Neural cell (in vitro differentiated cells): ENCODE measurements at regions not wholly inside any gene's neighbourhood (a gene's known extent, or its start where the extent isn't known, plus 50 kb on each side); places are given as distances from the start of the nearest gene placed in this dataset.

Experiments used
- H2AFZ ChIP-seq: fragments of 200-600, 300-800 bp; sonication (generic), shearing (Covaris generic); 2 replicates; pipeline ENCODE4 v1.6.0; 2014; ENCODE audit warnings: low read depth, mild to moderate bottlenecking, antibody characterized with exemption, low read length, moderate library complexity
- H3F3A ChIP-seq: fragments of 200-600 bp; shearing (Covaris generic); 2 replicates; pipeline ENCODE4 v1.6.1; 2016; ENCODE audit warnings: mild to moderate bottlenecking, moderate library complexity, mixed read lengths, antibody characterized with exemption, low read length; ENCODE audit not compliant: insufficient read depth, poor library complexity, severe bottlenecking
- H3K27ac ChIP-seq: fragments of 200-600, 300-800 bp; sonication (generic), shearing (Covaris generic); 2 replicates; pipeline ENCODE4 v1.5.1; 2014; ENCODE audit warnings: mild to moderate bottlenecking, low read length, moderate library complexity
- H3K27me3 ChIP-seq: fragments of 300-800, 200-600 bp; sonication (generic), shearing (Covaris generic); 2 replicates; pipeline ENCODE4 v1.6.0; 2014; ENCODE audit warnings: mild to moderate bottlenecking, low read depth, low read length, moderate library complexity; ENCODE audit not compliant: insufficient read depth
- H3K36me3 ChIP-seq: fragments of 300-800, 200-600 bp; sonication (generic), shearing (Covaris generic); 2 replicates; pipeline ENCODE4 v1.5.1; 2014; ENCODE audit warnings: mild to moderate bottlenecking, antibody characterized with exemption, low read length, moderate library complexity; ENCODE audit not compliant: insufficient read depth
- H3K4me2 ChIP-seq: fragments of 300-800, 200-600 bp; sonication (generic), shearing (Covaris generic); 2 replicates; pipeline ENCODE4 v1.6.0; 2014; ENCODE audit warnings: mild to moderate bottlenecking, low read length
- H3K4me3 ChIP-seq: fragments of 300-800, 200-600 bp; sonication (generic), shearing (Covaris generic); 2 replicates; pipeline ENCODE4 v1.5.1; 2014; ENCODE audit warnings: mild to moderate bottlenecking, low read length, moderate library complexity
- H3K79me2 ChIP-seq: fragments of 200-600 bp; shearing (Covaris generic); replicated peaks from 2 replicates; pipeline ENCODE4 v1.6.0; 2014; ENCODE audit warnings: mild to moderate bottlenecking, low read length, moderate library complexity; ENCODE audit not compliant: insufficient read depth
- H3K9ac ChIP-seq: fragments of 300-800, 200-600 bp; sonication (generic), shearing (Covaris generic); 2 replicates; pipeline ENCODE4 v1.6.1; 2016; ENCODE audit warnings: mild to moderate bottlenecking, low read length, mixed read lengths
- H3K9me2 ChIP-seq: fragments of 200-600 bp; shearing (Covaris generic); 2 replicates; pipeline ENCODE4 v1.6.1; 2016; ENCODE audit warnings: mild to moderate bottlenecking, low read length, mixed read lengths; ENCODE audit not compliant: insufficient read depth
- H3K9me3 ChIP-seq: fragments of 200-600, 300-800 bp; sonication (generic), shearing (Covaris generic); 2 replicates; pipeline ENCODE4 v1.6.1; 2016; ENCODE audit warnings: mild to moderate bottlenecking, mixed run types, low read length, moderate library complexity, mixed read lengths
- H4K20me1 ChIP-seq: fragments of 200-600 bp; shearing (Covaris generic); 2 replicates; pipeline ENCODE4 v1.6.1; 2016; ENCODE audit warnings: mild to moderate bottlenecking, mixed run types; ENCODE audit not compliant: insufficient read depth
- EP300 ChIP-seq: fragments of 450-650 bp; conservative IDR thresholded peaks from 2 replicates; pipeline ENCODE4 v1.6.1; 2014; ENCODE audit warnings: antibody characterized with exemption, mild to moderate bottlenecking, moderate library complexity; ENCODE audit not compliant: poor library complexity, severe bottlenecking
- EZH2 ChIP-seq: fragments of 200-600, 300-800 bp; shearing (Covaris generic), sonication (generic); IDR thresholded peaks from 2 replicates; pipeline ENCODE4 v1.6.1; 2014; ENCODE audit warnings: antibody characterized with exemption, low read length, borderline replicate concordance, mild to moderate bottlenecking; ENCODE audit not compliant: insufficient read depth, poor library complexity, severe bottlenecking
- MXI1 ChIP-seq: fragments of 450-650 bp; conservative IDR thresholded peaks from 2 replicates; pipeline ENCODE4 v1.6.1; 2014; ENCODE audit warnings: antibody characterized with exemption, mild to moderate bottlenecking; ENCODE audit not compliant: poor library complexity, severe bottlenecking
- POLR2AphosphoS5 ChIP-seq: IDR thresholded peaks from 2 replicates; pipeline ENCODE4 v1.6.1; 2012
- RAD21 ChIP-seq: fragments of 450-650 bp; conservative IDR thresholded peaks from 2 replicates; pipeline ENCODE4 v1.6.1; 2014; ENCODE audit warnings: antibody characterized with exemption, mild to moderate bottlenecking, moderate library complexity
- SMC3 ChIP-seq: fragments of 450-650 bp; conservative IDR thresholded peaks from 2 replicates; pipeline ENCODE4 v1.6.1; 2014; ENCODE audit warnings: antibody characterized with exemption, mild to moderate bottlenecking, moderate library complexity; ENCODE audit not compliant: poor library complexity
- TAF1 ChIP-seq: IDR thresholded peaks from 2 replicates; pipeline ENCODE4 v1.6.1; 2012; ENCODE audit warnings: low read depth
- TF ChIP-seq, protein P1 (sequence below): IDR thresholded peaks from 2 replicates; pipeline ENCODE4 v1.6.1; 2012; ENCODE audit warnings: borderline replicate concordance
- TF ChIP-seq, protein P2 (sequence below): fragments of 450-650 bp; IDR thresholded peaks from 2 replicates; pipeline ENCODE4 v1.5.1; 2014; ENCODE audit warnings: antibody characterized with exemption, mild to moderate bottlenecking, moderate library complexity; ENCODE audit not compliant: poor library complexity, severe bottlenecking

DNA sequence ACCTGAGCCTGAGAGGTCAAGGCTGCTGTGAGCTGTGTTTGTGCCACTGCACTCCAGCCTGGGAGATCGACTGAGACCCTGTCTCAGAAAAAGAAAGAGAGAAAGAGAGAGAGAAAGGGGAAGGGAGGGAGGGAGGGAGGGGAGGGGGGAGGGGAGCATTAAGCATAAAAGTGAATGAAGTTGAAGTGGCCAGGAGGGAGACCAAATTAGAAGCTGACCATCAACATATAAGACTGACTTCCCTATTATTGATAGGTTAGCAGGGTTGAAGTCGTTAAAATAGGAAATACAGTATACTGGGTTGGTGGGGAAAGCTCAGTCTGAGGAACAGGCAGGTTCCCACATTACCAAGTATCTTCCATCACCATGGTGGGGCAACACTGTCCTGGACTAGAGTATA, 117.1 kb upstream of the MKLN1 start:
- Histone ChIP-seq H3K27me3 (no peaks in the 10 kb centered on the region), H4K20me1 (no peaks in the 10 kb centered on the region), H3K9me2 (no peaks in the 10 kb centered on the region), H3K36me3 (no peaks in the 10 kb centered on the region), H3K27ac (no peak overlapping the region), H3F3A (no peaks in the 10 kb centered on the region), H3K4me2 (no peak overlapping the region), H3K4me3 (no peak overlapping the region), H3K9ac (no peak overlapping the region), H2AFZ (no peak overlapping the region), H3K79me2 (no peaks in the 10 kb centered on the region), H3K9me3 (no peaks in the 10 kb centered on the region)
- TF ChIP-seq SMC3 (no peak), MXI1 (no peak), EP300 (no peak), POLR2AphosphoS5 (no peak), EZH2 (no peak), RAD21 (no peak), TAF1 (no peak)
- TF ChIP-seq, protein P1, sequence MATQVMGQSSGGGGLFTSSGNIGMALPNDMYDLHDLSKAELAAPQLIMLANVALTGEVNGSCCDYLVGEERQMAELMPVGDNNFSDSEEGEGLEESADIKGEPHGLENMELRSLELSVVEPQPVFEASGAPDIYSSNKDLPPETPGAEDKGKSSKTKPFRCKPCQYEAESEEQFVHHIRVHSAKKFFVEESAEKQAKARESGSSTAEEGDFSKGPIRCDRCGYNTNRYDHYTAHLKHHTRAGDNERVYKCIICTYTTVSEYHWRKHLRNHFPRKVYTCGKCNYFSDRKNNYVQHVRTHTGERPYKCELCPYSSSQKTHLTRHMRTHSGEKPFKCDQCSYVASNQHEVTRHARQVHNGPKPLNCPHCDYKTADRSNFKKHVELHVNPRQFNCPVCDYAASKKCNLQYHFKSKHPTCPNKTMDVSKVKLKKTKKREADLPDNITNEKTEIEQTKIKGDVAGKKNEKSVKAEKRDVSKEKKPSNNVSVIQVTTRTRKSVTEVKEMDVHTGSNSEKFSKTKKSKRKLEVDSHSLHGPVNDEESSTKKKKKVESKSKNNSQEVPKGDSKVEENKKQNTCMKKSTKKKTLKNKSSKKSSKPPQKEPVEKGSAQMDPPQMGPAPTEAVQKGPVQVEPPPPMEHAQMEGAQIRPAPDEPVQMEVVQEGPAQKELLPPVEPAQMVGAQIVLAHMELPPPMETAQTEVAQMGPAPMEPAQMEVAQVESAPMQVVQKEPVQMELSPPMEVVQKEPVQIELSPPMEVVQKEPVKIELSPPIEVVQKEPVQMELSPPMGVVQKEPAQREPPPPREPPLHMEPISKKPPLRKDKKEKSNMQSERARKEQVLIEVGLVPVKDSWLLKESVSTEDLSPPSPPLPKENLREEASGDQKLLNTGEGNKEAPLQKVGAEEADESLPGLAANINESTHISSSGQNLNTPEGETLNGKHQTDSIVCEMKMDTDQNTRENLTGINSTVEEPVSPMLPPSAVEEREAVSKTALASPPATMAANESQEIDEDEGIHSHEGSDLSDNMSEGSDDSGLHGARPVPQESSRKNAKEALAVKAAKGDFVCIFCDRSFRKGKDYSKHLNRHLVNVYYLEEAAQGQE: no peak
- TF ChIP-seq, protein P2, sequence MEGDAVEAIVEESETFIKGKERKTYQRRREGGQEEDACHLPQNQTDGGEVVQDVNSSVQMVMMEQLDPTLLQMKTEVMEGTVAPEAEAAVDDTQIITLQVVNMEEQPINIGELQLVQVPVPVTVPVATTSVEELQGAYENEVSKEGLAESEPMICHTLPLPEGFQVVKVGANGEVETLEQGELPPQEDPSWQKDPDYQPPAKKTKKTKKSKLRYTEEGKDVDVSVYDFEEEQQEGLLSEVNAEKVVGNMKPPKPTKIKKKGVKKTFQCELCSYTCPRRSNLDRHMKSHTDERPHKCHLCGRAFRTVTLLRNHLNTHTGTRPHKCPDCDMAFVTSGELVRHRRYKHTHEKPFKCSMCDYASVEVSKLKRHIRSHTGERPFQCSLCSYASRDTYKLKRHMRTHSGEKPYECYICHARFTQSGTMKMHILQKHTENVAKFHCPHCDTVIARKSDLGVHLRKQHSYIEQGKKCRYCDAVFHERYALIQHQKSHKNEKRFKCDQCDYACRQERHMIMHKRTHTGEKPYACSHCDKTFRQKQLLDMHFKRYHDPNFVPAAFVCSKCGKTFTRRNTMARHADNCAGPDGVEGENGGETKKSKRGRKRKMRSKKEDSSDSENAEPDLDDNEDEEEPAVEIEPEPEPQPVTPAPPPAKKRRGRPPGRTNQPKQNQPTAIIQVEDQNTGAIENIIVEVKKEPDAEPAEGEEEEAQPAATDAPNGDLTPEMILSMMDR: no peak

DNA sequence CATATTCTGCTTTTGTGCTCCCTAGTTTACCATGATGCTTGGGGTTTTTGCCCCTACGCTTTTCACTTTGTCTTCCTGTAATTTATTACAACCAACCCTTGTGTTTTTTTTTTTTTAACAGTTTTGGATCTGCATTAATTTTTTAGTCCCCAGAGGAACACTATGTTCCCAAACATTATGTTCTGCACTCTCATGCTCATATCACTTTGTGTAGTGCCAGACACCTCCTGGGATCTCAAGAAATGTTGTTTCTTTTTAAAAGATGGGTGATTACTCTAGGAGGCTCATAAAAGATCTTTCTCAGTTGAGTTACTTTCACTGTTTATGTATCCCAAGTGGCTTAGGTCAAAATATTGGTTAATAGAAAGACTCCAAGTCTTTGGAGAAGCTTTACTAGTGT, 116.2 kb upstream of the MKLN1 start:
- Histone ChIP-seq H3F3A (no peaks in the 10 kb centered on the region), H3K4me2 (no peak overlapping the region), H4K20me1 (no peaks in the 10 kb centered on the region), H3K27me3 (no peaks in the 10 kb centered on the region), H2AFZ (no peak overlapping the region), H3K36me3 (no peaks in the 10 kb centered on the region), H3K9ac (no peak overlapping the region), H3K9me3 (no peaks in the 10 kb centered on the region), H3K9me2 (no peaks in the 10 kb centered on the region), H3K4me3 (no peak overlapping the region), H3K27ac (no peak overlapping the region), H3K79me2 (no peaks in the 10 kb centered on the region)
- TF ChIP-seq, protein P1: no peak
- no peak for TF ChIP-seq POLR2AphosphoS5
- TF ChIP-seq RAD21: no peak
- no peak for TF ChIP-seq TAF1
- no peak for TF ChIP-seq EP300
- TF ChIP-seq, protein P2: no peak
- TF ChIP-seq EZH2: no peak
- TF ChIP-seq SMC3: no peak
- TF ChIP-seq MXI1: no peak
